MCF 10A (cell line): ENCODE measurements at regions not wholly inside any gene's neighbourhood (a gene's known extent, or its start where the extent isn't known, plus 50 kb on each side); places are given as distances from the start of the nearest gene placed in this dataset.

Experiments
- BruUV-seq: library from RNA; stranded (reverse); fragments of 400-500 nt; replicated peaks from 2 replicates; lab custom pipeline; 2021; lab: Mats Ljungman, UMichigan
- CTCF ChIA-PET: fragments of 300-600 bp; sonication (Branson Sonifier 250); formaldehyde crosslinking; extraction: SDS; loops from one replicate; lab custom pipeline; 2021; ENCODE audit warnings: antibody characterized with exemption, inconsistent platforms; lab: Yijun Ruan, JAX
- POLR2A ChIA-PET: fragments of 300-600, 350-650 bp; sonication (Branson Sonifier 250); formaldehyde crosslinking; extraction: SDS; loops from one replicate; lab custom pipeline; 2020; ENCODE audit warnings: antibody characterized with exemption, inconsistent platforms; lab: Yijun Ruan, JAX
- DNase-seq: peaks from one replicate; pipeline ENCODE4 v3.0.0-alpha.2; 2018; ENCODE audit not compliant: unreplicated experiment
- H3K27ac Mint-ChIP-seq: one replicate; pipeline ENCODE4 v1.8.0; 2022; ENCODE audit warnings: mild to moderate bottlenecking, low read depth, mixed read lengths; ENCODE audit not compliant: unreplicated experiment
- H3K27me3 Mint-ChIP-seq: one replicate; pipeline ENCODE4 v1.8.0; 2022; ENCODE audit warnings: mixed read lengths; ENCODE audit not compliant: insufficient read depth, unreplicated experiment
- H3K36me3 Mint-ChIP-seq: one replicate; pipeline ENCODE4 v1.8.0; 2022; ENCODE audit warnings: mild to moderate bottlenecking, moderate library complexity, mixed read lengths; ENCODE audit not compliant: insufficient read depth, unreplicated experiment
- H3K4me1 Mint-ChIP-seq: one replicate; pipeline ENCODE4 v1.8.0; 2022; ENCODE audit warnings: mixed read lengths; ENCODE audit not compliant: insufficient read depth, unreplicated experiment
- H3K4me3 Mint-ChIP-seq: one replicate; pipeline ENCODE4 v1.8.0; 2022; ENCODE audit warnings: mild to moderate bottlenecking, moderate library complexity, mixed read lengths; ENCODE audit not compliant: unreplicated experiment
- H3K9me3 Mint-ChIP-seq: one replicate; pipeline ENCODE4 v1.8.0; 2022; ENCODE audit warnings: mixed read lengths; ENCODE audit not compliant: unreplicated experiment
- CTCF ChIP-seq: fragments of 200-600 bp; IDR thresholded peaks from one replicate; pipeline ENCODE4 v1.8.0; 2022; ENCODE audit warnings: antibody characterized with exemption, mild to moderate bottlenecking; ENCODE audit not compliant: unreplicated experiment
- intact Hi-C: fragments of 100-400 bp; cut with micrococcal nuclease; formaldehyde crosslinking; loops from 2 replicates; pipeline ENCODE4 v1.14.1; 2022

GRCh38 chr5:143955141-143955540 is 143.2 kb downstream of the HMHB1 start:
- Mint-ChIP-seq H3K4me1 (no peaks in the 10 kb centered on the region), H3K36me3 (no peaks in the 10 kb centered on the region), H3K27ac (no peak overlapping the region), H3K27me3 (no peaks in the 10 kb centered on the region), H3K9me3 (peaks cover under 1% of the 10 kb centered on the region), H3K4me3 (no peak overlapping the region)
- DNase-seq = no peak
- no peak for TF ChIP-seq CTCF
- POLR2A ChIA-PET = interaction anchor here (1.1 kb wide), 1 partner anchor 32 kb away, joined by 3 read pairs; no protein-coding TSS in a partner anchor
- intact Hi-C loops = no loop called here
- CTCF ChIA-PET = interaction anchor here (1.2 to 1.5 kb wide), 4 partner anchors 9 to 777 kb away, joined by 3 to 8 read pairs (median 4); no protein-coding TSS in a partner anchor
- BruUV-seq = no TSS peak

DNA sequence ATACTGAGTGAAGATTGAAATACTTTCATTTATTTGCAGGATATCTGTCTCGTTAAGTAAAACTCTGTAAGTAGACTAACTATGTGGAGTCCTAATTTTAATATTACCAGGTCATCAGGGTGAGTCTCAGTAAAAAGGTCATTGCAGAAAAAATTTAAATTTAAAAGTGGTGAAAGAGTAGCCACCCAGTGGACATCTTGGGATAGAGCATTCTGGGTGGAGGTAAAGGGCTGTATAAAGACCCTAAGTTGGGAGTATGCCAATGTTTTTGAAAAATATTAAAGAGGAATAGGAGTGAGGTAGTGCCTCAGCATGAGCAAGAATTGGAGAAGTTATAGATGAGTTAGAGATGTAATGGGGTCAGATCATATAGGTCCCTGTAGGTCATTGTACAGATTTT is 145.5 kb downstream of the HMHB1 start:
- CTCF ChIA-PET = interaction anchor here (0.6 to 1.5 kb wide), 5 partner anchors 8 to 710 kb away, joined by 3 to 10 read pairs (median 4); no protein-coding TSS in a partner anchor
- intact Hi-C loops = no loop called here
- POLR2A ChIA-PET = interaction anchor here (0.6 kb wide), 1 partner anchor 18 kb away, joined by 3 read pairs; no protein-coding TSS in a partner anchor
- peak; percentile 51 for TF ChIP-seq CTCF
- no peak for DNase-seq
- no peaks in the 10 kb centered on the region for H3K27me3 Mint-ChIP-seq
- H3K36me3 Mint-ChIP-seq = no peaks in the 10 kb centered on the region
- no peaks in the 10 kb centered on the region for H3K9me3 Mint-ChIP-seq
- no peak overlapping the region for H3K4me3 Mint-ChIP-seq
- no TSS peak for BruUV-seq
- no peak overlapping the region for H3K27ac Mint-ChIP-seq
- H3K4me1 Mint-ChIP-seq = no peaks in the 10 kb centered on the region

- ChIA-PET CTCF (interaction anchor here (0.8 to 1.8 kb wide), 3 partner anchors 11 to 309 kb away, joined by 3 to 4 read pairs (median 3); no protein-coding TSS in a partner anchor), POLR2A (interaction anchor here (0.6 to 1.0 kb wide), 3 partner anchors 10 to 32 kb away, joined by 3 read pairs; no protein-coding TSS in a partner anchor)
- H3K27ac Mint-ChIP-seq = no peak overlapping the region
- intact Hi-C loops = loop anchor here (10.0 kb wide), 1 partner anchor 457 kb away; no protein-coding TSS in a partner anchor
- H3K36me3 Mint-ChIP-seq = no peaks in the 10 kb centered on the region
- BruUV-seq = no TSS peak
- no peak for DNase-seq
- H3K9me3 Mint-ChIP-seq = no peaks in the 10 kb centered on the region
- no peak overlapping the region for H3K4me3 Mint-ChIP-seq
- H3K27me3 Mint-ChIP-seq = no peaks in the 10 kb centered on the region
- TF ChIP-seq CTCF = no peak
- peaks cover 9% of the 10 kb centered on the region for H3K4me1 Mint-ChIP-seq
Observed at GRCh38 chr5:143962201-143962600, 150.2 kb downstream of the HMHB1 start.

DNA sequence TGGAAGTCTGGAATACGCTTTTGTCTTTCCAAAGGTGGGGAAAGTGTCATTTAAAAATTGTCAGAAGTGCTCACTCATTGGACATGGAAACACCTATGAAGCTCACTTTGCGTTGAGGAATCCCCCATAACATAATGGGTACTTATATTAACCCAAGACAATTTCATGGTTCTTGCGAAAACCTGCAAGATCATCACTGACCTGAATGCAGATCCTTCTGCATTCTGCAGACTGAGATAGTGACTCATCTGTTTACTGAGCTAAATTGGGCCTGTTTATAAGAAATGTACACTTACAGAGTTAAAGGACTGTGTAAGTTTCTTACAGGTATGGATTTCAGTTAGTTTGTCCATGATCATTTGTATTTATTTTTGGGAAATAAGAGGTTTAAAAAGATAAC is 153.0 kb downstream of the HMHB1 start:
- Mint-ChIP-seq H3K27me3 (no peaks in the 10 kb centered on the region), H3K9me3 (no peaks in the 10 kb centered on the region), H3K4me1 (peaks cover 22% of the 10 kb centered on the region), H3K36me3 (no peaks in the 10 kb centered on the region), H3K4me3 (no peak overlapping the region), H3K27ac (peak overlapping the region; percentile 65)
- no peak for TF ChIP-seq CTCF
- ChIA-PET CTCF (interaction anchor here (0.5 to 1.5 kb wide), 10 partner anchors 9 to 1043 kb away, joined by 3 to 8 read pairs (median 4); no protein-coding TSS in a partner anchor), POLR2A (interaction anchor here (0.6 to 1.4 kb wide), 11 partner anchors 9 to 1156 kb away, joined by 3 to 4 read pairs (median 3); no protein-coding TSS in a partner anchor)
- peak; percentile 53 for DNase-seq
- intact Hi-C loops = loop anchor here (5.0 to 10.0 kb wide), 4 partner anchors 217 to 1043 kb away; no protein-coding TSS in a partner anchor
- no TSS peak for BruUV-seq
